AG04450 (cell line): ENCODE measurements at regions not wholly inside any gene's neighbourhood (a gene's known extent, or its start where the extent isn't known, plus 50 kb on each side); places are given as distances from the start of the nearest gene placed in this dataset.

Experiments
- CTCF ChIA-PET: fragments of 300-600, 350-600 bp; formaldehyde crosslinking; extraction: SDS; loops from one replicate; lab custom pipeline; 2022; ENCODE audit warnings: antibody characterized with exemption, inconsistent platforms; lab: Charles Lee
- POLR2A ChIA-PET: fragments of 350-600 bp; formaldehyde crosslinking; extraction: SDS; loops from one replicate; lab custom pipeline; 2021; ENCODE audit warnings: antibody characterized with exemption, inconsistent platforms; lab: Yijun Ruan, JAX
- DNase-seq: peaks from one replicate; pipeline ENCODE4 v3.0.0-alpha.2; 2011; ENCODE audit warnings: low read depth, low spot score
- H3K27ac ChIP-seq: one replicate; pipeline ENCODE4 v1.5.1; 2012; ENCODE audit warnings: low read depth, low read length, control low read depth
- H3K27me3 ChIP-seq: one replicate; pipeline ENCODE4 v1.6.0; 2012; ENCODE audit warnings: low read length; ENCODE audit not compliant: control insufficient read depth, insufficient read depth
- H3K4me3 ChIP-seq: 2 replicates; pipeline ENCODE4 v1.5.1; 2011; ENCODE audit warnings: mild to moderate bottlenecking, low read depth, low read length, control low read depth
- H3K9me3 ChIP-seq: 2 replicates; pipeline ENCODE4 v1.5.1; 2012; ENCODE audit warnings: low read length; ENCODE audit not compliant: control insufficient read depth, insufficient read depth
- CTCF ChIP-seq: IDR thresholded peaks from 2 replicates; pipeline ENCODE4 v1.5.1; 2011; ENCODE audit warnings: low read depth, low read length, control low read depth, inconsistent platforms

- no peak overlapping the region for H3K27ac ChIP-seq
- H3K4me3 ChIP-seq = no peak overlapping the region
- TF ChIP-seq CTCF = no peak
- peaks cover 87% of the 10 kb centered on the region for H3K9me3 ChIP-seq
- ChIA-PET CTCF (no interaction called here), POLR2A (no interaction called here)
- no peaks in the 10 kb centered on the region for H3K27me3 ChIP-seq
- no peak for DNase-seq
Observed at GRCh38 chr22:49082451-49082850, 745.2 kb downstream of the BRD1 start.

GRCh38 chr22:49081926-49082325, 745.7 kb downstream of the BRD1 start:
- no peak for DNase-seq
- H3K4me3 ChIP-seq = no peak overlapping the region
- H3K27me3 ChIP-seq = no peaks in the 10 kb centered on the region
- CTCF ChIA-PET = no interaction called here
- POLR2A ChIA-PET = no interaction called here
- TF ChIP-seq CTCF = no peak
- H3K9me3 ChIP-seq = peaks cover 87% of the 10 kb centered on the region
- H3K27ac ChIP-seq = no peak overlapping the region

GRCh38 chr22:49081261-49081666, 746.4 kb downstream of the BRD1 start:
- H3K4me3 ChIP-seq = no peak overlapping the region
- H3K9me3 ChIP-seq = peaks cover 87% of the 10 kb centered on the region
- H3K27me3 ChIP-seq = no peaks in the 10 kb centered on the region
- ChIA-PET POLR2A (no interaction called here), CTCF (no interaction called here)
- H3K27ac ChIP-seq = no peak overlapping the region
- no peak for TF ChIP-seq CTCF
- no peak for DNase-seq

- ChIA-PET POLR2A (no interaction called here), CTCF (no interaction called here)
- no peak for DNase-seq
- no peak overlapping the region for H3K4me3 ChIP-seq
- no peaks in the 10 kb centered on the region for H3K27me3 ChIP-seq
- H3K9me3 ChIP-seq = peaks cover 87% of the 10 kb centered on the region
- no peak overlapping the region for H3K27ac ChIP-seq
- no peak for TF ChIP-seq CTCF
Observed at GRCh38 chr22:49080631-49081030, 747.0 kb downstream of the BRD1 start.

- no peak overlapping the region for H3K4me3 ChIP-seq
- no peak for DNase-seq
- CTCF ChIA-PET = no interaction called here
- H3K27me3 ChIP-seq = no peaks in the 10 kb centered on the region
- POLR2A ChIA-PET = no interaction called here
- TF ChIP-seq CTCF = no peak
- H3K9me3 ChIP-seq = peaks cover 84% of the 10 kb centered on the region
- H3K27ac ChIP-seq = no peak overlapping the region
Observed at GRCh38 chr22:49079743-49080500, 747.8 kb downstream of the BRD1 start.
